ENCODE measurements at regions not wholly inside any gene's neighbourhood (a gene's known extent, or its start where the extent isn't known, plus 50 kb on each side); places are given as distances from the start of the nearest gene placed in this dataset.

GRCh38 chr12:30420561-30420960 lies 275.1 kb downstream of the IPO8 start:
- CTCF ChIA-PET: no interaction called here

GRCh38 chr12:30417697-30418231 lies 277.9 kb downstream of the IPO8 start:
- CTCF ChIA-PET: interaction anchor here (0.6 kb wide), 1 partner anchor 413 kb away, joined by 8 read pairs; no protein-coding TSS in a partner anchor

More at GRCh38 chr12:30420561-30420960, 275.1 kb downstream of the IPO8 start:
- H3K4me1 Mint-ChIP-seq (ENCODE audit: low read depth): no peaks in the 10 kb centered on the region
- intact Hi-C loops (cut with micrococcal nuclease): no loop called here
- H3K4me3 Mint-ChIP-seq: no peak overlapping the region
- no peak overlapping the region for H3K27ac Mint-ChIP-seq
- H3K27me3 Mint-ChIP-seq (ENCODE audit: low read depth): no peaks in the 10 kb centered on the region
- H3K9me3 Mint-ChIP-seq: peaks cover 11% of the 10 kb centered on the region
- no peak for DNase-seq
- H3K36me3 Mint-ChIP-seq (ENCODE audit: low read depth): no peaks in the 10 kb centered on the region

GRCh38 chr12:30416631-30417030 lies 279.0 kb downstream of the IPO8 start:
- Mint-ChIP-seq H3K4me3 (no peak overlapping the region), H3K27ac (no peak overlapping the region), H3K36me3 (ENCODE audit: low read depth) (no peaks in the 10 kb centered on the region), H3K27me3 (ENCODE audit: low read depth) (no peaks in the 10 kb centered on the region), H3K9me3 (peaks cover 2% of the 10 kb centered on the region), H3K4me1 (ENCODE audit: low read depth) (no peaks in the 10 kb centered on the region)
- CTCF ChIA-PET: no interaction called here
- intact Hi-C loops (cut with micrococcal nuclease): no loop called here
- DNase-seq: no peak

More at GRCh38 chr12:30417697-30418231, 277.9 kb downstream of the IPO8 start:
- H3K4me1 Mint-ChIP-seq (ENCODE audit: low read depth): no peaks in the 10 kb centered on the region
- no peaks in the 10 kb centered on the region for H3K27me3 Mint-ChIP-seq (ENCODE audit: low read depth)
- no peak for DNase-seq
- no peak overlapping the region for H3K4me3 Mint-ChIP-seq
- H3K27ac Mint-ChIP-seq: no peak overlapping the region
- peaks cover 2% of the 10 kb centered on the region for H3K9me3 Mint-ChIP-seq
- no peaks in the 10 kb centered on the region for H3K36me3 Mint-ChIP-seq (ENCODE audit: low read depth)
- intact Hi-C loops (cut with micrococcal nuclease): no loop called here

- Mint-ChIP-seq H3K27me3 (ENCODE audit: low read depth) (no peaks in the 10 kb centered on the region), H3K9me3 (peaks cover 2% of the 10 kb centered on the region), H3K27ac (no peak overlapping the region), H3K4me1 (ENCODE audit: low read depth) (no peaks in the 10 kb centered on the region), H3K36me3 (ENCODE audit: low read depth) (no peaks in the 10 kb centered on the region), H3K4me3 (no peak overlapping the region)
- no peak for DNase-seq
- CTCF ChIA-PET: no interaction called here
- intact Hi-C loops (cut with micrococcal nuclease): no loop called here
Measured at GRCh38 chr12:30415777-30416176, 279.9 kb downstream of the IPO8 start.

- Mint-ChIP-seq H3K36me3 (ENCODE audit: low read depth) (no peaks in the 10 kb centered on the region), H3K27me3 (ENCODE audit: low read depth) (no peaks in the 10 kb centered on the region), H3K9me3 (peaks cover 2% of the 10 kb centered on the region), H3K4me1 (ENCODE audit: low read depth) (no peaks in the 10 kb centered on the region), H3K27ac (no peak overlapping the region), H3K4me3 (no peak overlapping the region)
- no peak for DNase-seq
- CTCF ChIA-PET: no interaction called here
- intact Hi-C loops (cut with micrococcal nuclease): no loop called here
Measured at GRCh38 chr12:30414507-30414906, 281.2 kb downstream of the IPO8 start.

- H3K4me1 Mint-ChIP-seq (ENCODE audit: low read depth): no peaks in the 10 kb centered on the region
- no peak overlapping the region for H3K4me3 Mint-ChIP-seq
- intact Hi-C loops (cut with micrococcal nuclease): no loop called here
- peaks cover 2% of the 10 kb centered on the region for H3K27me3 Mint-ChIP-seq (ENCODE audit: low read depth)
- CTCF ChIA-PET: no interaction called here
- H3K36me3 Mint-ChIP-seq (ENCODE audit: low read depth): no peaks in the 10 kb centered on the region
- H3K27ac Mint-ChIP-seq: no peak overlapping the region
- peaks cover 2% of the 10 kb centered on the region for H3K9me3 Mint-ChIP-seq
- no peak for DNase-seq
Measured at GRCh38 chr12:30400349-30400748, 295.3 kb downstream of the IPO8 start.

GRCh38 chr12:30399859-30400258 lies 295.8 kb downstream of the IPO8 start:
- H3K27ac Mint-ChIP-seq: no peak overlapping the region
- H3K36me3 Mint-ChIP-seq (ENCODE audit: low read depth): no peaks in the 10 kb centered on the region
- H3K9me3 Mint-ChIP-seq: peaks cover 2% of the 10 kb centered on the region
- peaks cover 2% of the 10 kb centered on the region for H3K27me3 Mint-ChIP-seq (ENCODE audit: low read depth)
- CTCF ChIA-PET: no interaction called here
- H3K4me3 Mint-ChIP-seq: no peak overlapping the region
- no peak for DNase-seq
- no peaks in the 10 kb centered on the region for H3K4me1 Mint-ChIP-seq (ENCODE audit: low read depth)
- intact Hi-C loops (cut with micrococcal nuclease): no loop called here

GRCh38 chr12:30396576-30396975 lies 299.1 kb downstream of the IPO8 start:
- Mint-ChIP-seq H3K27ac (no peak overlapping the region), H3K4me3 (no peak overlapping the region), H3K27me3 (ENCODE audit: low read depth) (peaks cover 2% of the 10 kb centered on the region), H3K9me3 (no peaks in the 10 kb centered on the region), H3K36me3 (ENCODE audit: low read depth) (no peaks in the 10 kb centered on the region), H3K4me1 (ENCODE audit: low read depth) (no peaks in the 10 kb centered on the region)
- intact Hi-C loops (cut with micrococcal nuclease): no loop called here
- CTCF ChIA-PET: interaction anchor here (0.5 kb wide), 1 partner anchor 71 kb away, joined by 3 read pairs; no protein-coding TSS in a partner anchor
- DNase-seq: no peak

- Mint-ChIP-seq H3K27me3 (ENCODE audit: low read depth) (peaks cover 2% of the 10 kb centered on the region), H3K36me3 (ENCODE audit: low read depth) (no peaks in the 10 kb centered on the region), H3K4me1 (ENCODE audit: low read depth) (no peaks in the 10 kb centered on the region), H3K9me3 (peaks cover 3% of the 10 kb centered on the region), H3K4me3 (no peak overlapping the region), H3K27ac (no peak overlapping the region)
- intact Hi-C loops (cut with micrococcal nuclease): no loop called here
- CTCF ChIA-PET: no interaction called here
- DNase-seq: no peak
Measured at GRCh38 chr12:30395190-30395589, 300.5 kb downstream of the IPO8 start.

- H3K27ac Mint-ChIP-seq: no peak overlapping the region
- no peak for DNase-seq
- no peaks in the 10 kb centered on the region for H3K4me1 Mint-ChIP-seq (ENCODE audit: low read depth)
- peaks cover 5% of the 10 kb centered on the region for H3K9me3 Mint-ChIP-seq
- intact Hi-C loops (cut with micrococcal nuclease): no loop called here
- no peaks in the 10 kb centered on the region for H3K27me3 Mint-ChIP-seq (ENCODE audit: low read depth)
- no peak overlapping the region for H3K4me3 Mint-ChIP-seq
- CTCF ChIA-PET: no interaction called here
- H3K36me3 Mint-ChIP-seq (ENCODE audit: low read depth): no peaks in the 10 kb centered on the region
Measured at GRCh38 chr12:30391766-30392366, 303.8 kb downstream of the IPO8 start.

- CTCF ChIA-PET: no interaction called here
- Mint-ChIP-seq H3K4me3 (no peak overlapping the region), H3K27ac (no peak overlapping the region), H3K9me3 (peaks cover 3% of the 10 kb centered on the region), H3K36me3 (ENCODE audit: low read depth) (no peaks in the 10 kb centered on the region), H3K27me3 (ENCODE audit: low read depth) (no peaks in the 10 kb centered on the region), H3K4me1 (ENCODE audit: low read depth) (no peaks in the 10 kb centered on the region)
- intact Hi-C loops (cut with micrococcal nuclease): no loop called here
- no peak for DNase-seq
Measured at GRCh38 chr12:30385706-30386105, 310.0 kb downstream of the IPO8 start.

GRCh38 chr12:30384976-30385375 lies 310.7 kb downstream of the IPO8 start:
- no peaks in the 10 kb centered on the region for H3K36me3 Mint-ChIP-seq (ENCODE audit: low read depth)
- CTCF ChIA-PET: no interaction called here
- H3K4me3 Mint-ChIP-seq: no peak overlapping the region
- intact Hi-C loops (cut with micrococcal nuclease): no loop called here
- H3K9me3 Mint-ChIP-seq: peaks cover 3% of the 10 kb centered on the region
- H3K27me3 Mint-ChIP-seq (ENCODE audit: low read depth): no peaks in the 10 kb centered on the region
- DNase-seq: no peak
- no peak overlapping the region for H3K27ac Mint-ChIP-seq
- H3K4me1 Mint-ChIP-seq (ENCODE audit: low read depth): no peaks in the 10 kb centered on the region

- Mint-ChIP-seq H3K9me3 (peaks cover 12% of the 10 kb centered on the region), H3K4me3 (no peak overlapping the region)
Measured at GRCh38 chr12:30378307-30378706, 317.4 kb downstream of the IPO8 start.

More at GRCh38 chr12:30378307-30378706, 317.4 kb downstream of the IPO8 start:
- Mint-ChIP-seq H3K27ac (no peak overlapping the region), H3K36me3 (ENCODE audit: low read depth) (no peaks in the 10 kb centered on the region), H3K27me3 (ENCODE audit: low read depth) (no peaks in the 10 kb centered on the region), H3K4me1 (ENCODE audit: low read depth) (no peaks in the 10 kb centered on the region)
- CTCF ChIA-PET: no interaction called here
- DNase-seq: no peak
- intact Hi-C loops (cut with micrococcal nuclease): no loop called here
